NCI-H748 treated with DMSO at 0.1 percent for 48 hours (cell line): ENCODE measurements at regions not wholly inside any gene's neighbourhood (a gene's known extent, or its start where the extent isn't known, plus 50 kb on each side); places are given as distances from the start of the nearest gene placed in this dataset.

Source experiments
- DNase-seq: peaks from one replicate; lab custom pipeline; 2025; lab: John Stamatoyannopoulos, UW

DNA sequence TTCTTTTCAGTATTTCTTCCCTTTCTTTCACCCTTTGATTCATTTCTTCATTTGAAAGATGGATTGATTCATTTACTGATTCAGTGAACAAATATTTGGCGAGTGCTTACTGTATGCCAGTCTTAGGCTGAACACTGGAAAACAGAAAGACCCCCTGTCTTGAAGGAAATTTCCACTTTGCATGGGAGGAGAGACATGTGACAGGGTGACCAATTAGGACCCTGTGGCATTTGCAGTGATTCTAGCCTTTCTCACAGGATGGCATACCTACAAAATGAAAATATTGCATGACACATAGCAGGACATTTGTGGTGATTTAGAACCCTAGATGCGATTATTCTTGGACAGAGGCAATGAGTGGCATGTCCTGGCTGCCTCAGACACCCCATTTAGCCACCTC, 407.2 kb upstream of the SGCD start:
- no peak for DNase-seq

- no peak for DNase-seq
Observed at GRCh38 chr5:155921621-155922020, 405.3 kb upstream of the SGCD start.

DNA sequence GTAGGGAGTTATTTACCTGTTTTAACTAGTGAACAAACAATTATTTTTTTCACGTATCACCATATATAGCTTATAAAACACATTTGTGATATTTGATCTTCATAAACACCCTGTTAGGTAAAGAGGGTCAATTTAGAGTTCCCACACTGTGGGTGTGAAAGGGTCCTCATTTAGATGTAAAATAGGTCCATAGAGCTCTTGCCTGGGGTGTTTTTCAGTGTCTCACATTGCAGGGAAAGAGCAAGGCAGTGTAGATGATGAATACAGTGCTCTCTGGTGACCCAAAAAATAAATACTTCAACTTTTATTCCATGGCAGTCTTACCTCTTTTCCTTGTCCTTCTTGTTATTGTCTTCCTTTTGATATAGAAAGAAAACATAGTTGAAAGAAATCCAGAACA, 403.2 kb upstream of the SGCD start:
- no peak for DNase-seq

DNA sequence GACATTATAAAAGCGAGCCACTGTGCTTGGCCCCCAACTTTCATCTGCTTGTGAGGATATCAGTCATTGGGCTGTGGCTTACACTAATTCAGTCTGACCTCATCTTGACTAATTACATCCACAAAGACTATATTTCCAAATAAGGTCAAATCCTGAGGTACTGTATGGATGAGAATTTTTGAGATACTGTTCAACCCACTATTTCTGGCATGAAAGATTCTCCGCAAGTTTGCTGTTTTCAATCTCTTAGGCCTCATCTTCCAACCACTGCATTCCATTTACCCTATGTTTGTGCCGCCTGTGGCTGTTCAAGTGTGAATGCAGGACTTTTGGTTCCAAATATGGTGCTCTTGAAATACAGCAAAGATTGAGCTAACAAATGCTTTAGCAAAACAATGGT, 400.9 kb upstream of the SGCD start:
- DNase-seq, result no peak

- DNase-seq, result no peak
Observed at GRCh38 chr5:155926766-155927165, 400.2 kb upstream of the SGCD start.

GRCh38 chr5:155929112-155929511, 397.9 kb upstream of the SGCD start:
- DNase-seq, result no peak

DNA sequence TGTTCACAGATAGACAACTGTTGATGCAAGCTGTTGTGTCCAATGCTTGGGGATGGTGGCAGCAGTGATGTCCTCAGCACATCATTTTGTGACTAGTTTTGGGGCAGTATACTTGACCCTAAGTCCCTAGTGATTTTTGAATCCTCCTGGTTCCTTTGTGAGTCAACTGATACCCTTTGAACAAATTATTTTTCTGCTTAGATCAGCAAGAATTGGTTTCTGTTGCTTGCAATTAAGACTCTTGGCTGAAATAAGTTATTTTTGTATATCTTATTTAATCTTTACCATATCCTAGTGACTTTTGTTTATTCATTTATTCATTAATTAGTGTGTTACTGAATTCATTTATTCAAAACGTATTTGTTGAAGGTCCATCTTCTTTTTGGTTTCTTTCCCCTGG, 392.0 kb upstream of the SGCD start:
- DNase-seq, result no peak

GRCh38 chr5:155935723-155936122, 391.2 kb upstream of the SGCD start:
- DNase-seq, result no peak

DNA sequence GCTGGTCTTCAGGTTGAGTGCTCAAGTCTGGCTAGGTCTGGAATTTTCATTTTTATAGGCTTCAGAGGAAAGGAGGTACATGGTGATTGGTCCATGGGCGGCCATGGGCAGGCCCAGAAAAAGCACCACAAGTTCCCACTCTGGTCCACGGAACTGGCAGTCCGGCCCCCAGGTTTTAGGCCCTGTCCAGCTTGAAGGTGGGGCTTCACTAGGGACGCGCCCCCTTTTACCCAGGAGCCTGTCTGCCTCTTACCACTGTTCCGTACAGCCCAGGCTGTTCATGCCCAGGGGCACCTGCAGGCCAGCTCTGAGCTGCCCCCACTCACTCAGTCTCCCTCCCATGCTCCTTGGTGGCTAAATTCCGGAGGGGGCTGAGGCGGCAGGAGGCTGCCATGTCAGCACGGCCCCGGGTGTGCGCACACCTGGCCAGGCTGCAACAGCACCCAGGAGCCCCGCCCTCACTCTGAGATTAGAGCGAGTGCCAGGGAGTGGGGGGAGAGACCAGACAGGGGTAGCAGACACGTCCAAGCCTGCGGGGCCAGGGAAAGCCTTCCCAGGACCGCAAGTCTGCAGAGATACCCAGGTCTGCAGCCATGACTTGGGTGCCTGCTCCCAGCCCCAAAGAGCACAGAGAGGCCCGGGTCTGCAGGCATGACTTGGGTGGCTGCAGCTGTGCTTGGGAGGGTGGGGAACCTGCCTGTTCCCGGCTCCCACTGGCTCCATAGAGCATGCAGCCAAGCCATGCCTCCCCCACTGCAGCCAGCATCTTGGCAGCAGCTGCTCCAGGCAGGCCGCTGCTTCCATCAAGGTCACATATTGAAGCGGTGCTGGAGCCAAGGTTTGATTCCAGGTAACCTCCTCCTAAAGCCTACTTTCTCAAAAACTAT, 390.2 kb upstream of the SGCD start:
- no peak for DNase-seq

DNA sequence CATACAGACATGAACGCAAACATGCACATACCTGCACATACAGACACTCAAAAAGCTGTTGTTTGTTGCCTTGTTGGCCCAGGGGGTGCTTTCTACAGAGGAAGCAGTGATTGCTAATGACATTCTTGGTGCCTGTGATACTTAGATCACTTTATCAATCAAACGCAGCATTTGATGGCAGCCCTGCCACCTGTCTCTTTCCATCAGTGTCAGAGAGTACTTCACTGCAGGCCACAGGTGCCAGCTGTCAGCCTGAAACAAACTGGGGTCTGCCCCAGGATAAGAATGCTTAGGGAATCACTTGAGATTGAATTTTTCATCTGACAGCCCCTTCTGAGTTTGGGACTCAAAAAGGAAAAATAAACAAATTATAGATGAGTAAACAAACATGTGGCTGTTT, 388.9 kb upstream of the SGCD start:
- DNase-seq, result no peak

DNA sequence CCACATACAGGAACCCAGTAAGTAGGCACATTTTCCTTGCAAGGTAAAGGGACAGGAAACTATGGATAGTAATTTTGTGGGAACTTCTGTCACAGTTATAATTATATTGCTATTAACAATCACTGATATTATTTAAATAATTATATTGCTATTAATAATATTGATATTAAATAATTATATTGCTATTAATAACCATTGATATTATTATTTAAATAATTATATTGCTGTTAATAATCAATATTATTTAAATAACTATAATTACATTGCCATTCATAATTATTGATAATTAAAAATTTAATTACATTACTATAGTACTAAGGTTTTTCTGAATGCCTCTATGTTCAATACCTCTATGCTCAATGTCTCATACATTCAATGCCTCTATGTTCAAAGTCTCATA, 385.6 kb upstream of the SGCD start:
- DNase-seq, result no peak

DNA sequence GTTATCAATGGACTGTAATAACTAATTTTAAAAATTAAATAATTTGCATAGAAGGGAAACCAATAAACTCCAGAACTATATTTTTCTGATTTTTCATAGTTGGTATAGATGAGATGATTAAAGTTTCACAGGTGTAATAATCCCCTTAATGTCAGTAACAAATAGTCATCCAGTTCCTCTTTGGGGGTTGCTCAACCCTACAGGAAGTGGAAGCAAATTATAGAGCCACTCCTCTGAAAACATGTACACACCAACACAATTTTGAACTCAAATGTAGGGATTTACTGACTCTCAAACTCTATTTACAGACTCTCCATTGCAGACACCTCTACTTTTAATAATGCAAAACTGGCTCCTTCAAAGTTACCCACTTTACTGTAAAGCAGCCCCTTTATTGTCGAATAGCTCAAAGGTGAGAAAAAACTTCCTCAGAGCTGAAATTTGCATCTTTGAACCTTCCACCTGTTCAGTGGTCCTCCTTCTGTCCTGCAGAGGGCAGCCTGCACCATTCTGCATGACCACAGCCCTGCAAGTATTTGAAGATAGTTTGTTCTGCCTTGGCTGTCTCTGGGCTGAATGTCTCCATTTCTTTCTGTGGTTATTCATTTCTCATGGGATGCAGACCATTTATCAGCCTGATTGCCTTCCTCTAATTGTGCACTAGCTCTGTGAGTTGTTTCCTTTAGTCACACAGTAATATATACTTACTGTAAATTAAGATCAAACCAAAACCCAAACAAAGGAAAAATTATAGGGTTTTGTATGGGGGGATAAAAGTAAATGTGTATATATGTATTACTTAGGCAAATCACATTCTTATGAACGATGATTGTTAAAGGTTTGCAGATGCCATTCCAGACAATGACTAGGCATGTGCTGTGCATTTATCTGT, 383.2 kb upstream of the SGCD start:
- DNase-seq, result peak; percentile 31

- no peak for DNase-seq
Observed at GRCh38 chr5:155947394-155948062, 379.4 kb upstream of the SGCD start.

DNA sequence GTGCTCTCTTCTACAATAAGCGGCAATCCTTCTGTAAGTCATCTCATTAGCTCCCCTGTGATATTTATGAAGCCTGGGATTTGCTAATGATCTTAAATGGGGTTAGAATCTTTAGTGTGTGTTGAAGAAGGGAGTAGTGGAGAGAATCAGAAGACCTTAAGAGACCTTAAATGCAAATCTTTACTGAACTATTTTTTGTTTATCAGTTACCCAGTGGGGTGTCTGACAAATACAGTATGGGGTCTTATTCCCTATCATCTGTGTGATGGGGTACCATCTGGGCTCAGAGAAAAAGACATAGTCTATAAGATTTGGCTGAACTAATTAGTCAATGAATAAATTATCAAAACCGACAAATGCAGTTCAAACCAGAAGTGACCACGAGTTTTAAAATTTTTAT, 378.4 kb upstream of the SGCD start:
- DNase-seq, result no peak

DNA sequence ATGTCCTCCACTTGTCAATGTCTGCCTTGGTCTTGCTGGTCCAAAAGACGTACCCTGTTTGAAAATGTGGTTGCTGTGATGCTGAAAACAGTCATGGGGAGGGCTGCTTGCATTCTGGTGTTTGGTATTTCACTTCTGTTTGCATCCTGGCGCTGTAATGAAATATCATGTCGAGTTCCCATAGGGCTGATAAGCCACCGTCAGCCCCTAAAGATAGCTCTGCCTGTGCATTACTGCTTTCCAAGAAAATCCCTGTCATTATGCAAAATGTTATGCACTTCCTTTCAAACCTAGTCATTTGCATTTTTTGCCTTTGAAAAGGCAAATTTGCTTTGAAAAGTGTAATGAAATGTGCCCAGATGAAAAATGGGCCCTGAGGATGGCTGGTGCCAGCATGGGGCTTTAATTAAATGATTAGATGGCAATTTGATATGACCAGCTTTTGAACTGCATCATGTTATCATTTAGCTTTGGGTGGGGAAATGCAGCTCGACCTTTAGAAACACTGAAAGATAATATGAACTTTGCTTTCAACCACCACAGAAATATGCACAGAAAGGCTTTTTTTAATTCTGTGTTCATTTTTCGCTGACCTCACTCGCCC, 374.4 kb upstream of the SGCD start:
- DNase-seq, result no peak

- DNase-seq, result no peak
Observed at GRCh38 chr5:155953335-155953734, 373.6 kb upstream of the SGCD start.

GRCh38 chr5:155954701-155955445, 372.1 kb upstream of the SGCD start:
- no peak for DNase-seq

- no peak for DNase-seq
Observed at GRCh38 chr5:155957884-155958283, 369.1 kb upstream of the SGCD start.

GRCh38 chr5:155959082-155959481, 367.9 kb upstream of the SGCD start:
- no peak for DNase-seq

DNA sequence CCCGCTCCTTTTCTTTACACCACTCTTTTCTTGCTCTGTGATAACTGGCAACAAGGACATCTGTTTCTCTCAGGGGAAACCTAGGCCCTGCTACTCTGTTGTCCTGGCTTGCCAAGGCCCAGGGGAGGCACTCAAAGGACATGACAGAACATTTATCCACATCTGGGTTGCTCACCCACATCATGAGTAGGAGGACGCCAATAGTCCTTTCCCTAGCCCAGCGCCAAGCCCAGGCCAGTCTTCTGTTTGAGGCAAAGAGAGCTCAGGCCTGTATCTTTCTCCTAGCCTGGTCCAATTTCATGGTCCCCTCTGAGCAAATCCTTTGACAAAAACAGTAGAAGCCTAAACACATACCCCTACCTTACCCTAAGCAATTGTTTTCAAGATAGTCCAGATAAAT, 366.8 kb upstream of the SGCD start:
- no peak for DNase-seq

GRCh38 chr5:155969537-155969936, 357.4 kb upstream of the SGCD start:
- DNase-seq, result no peak
